ENCODE measurements at regions not wholly inside any gene's neighbourhood (a gene's known extent, or its start where the extent isn't known, plus 50 kb on each side); places are given as distances from the start of the nearest gene placed in this dataset.

DNA sequence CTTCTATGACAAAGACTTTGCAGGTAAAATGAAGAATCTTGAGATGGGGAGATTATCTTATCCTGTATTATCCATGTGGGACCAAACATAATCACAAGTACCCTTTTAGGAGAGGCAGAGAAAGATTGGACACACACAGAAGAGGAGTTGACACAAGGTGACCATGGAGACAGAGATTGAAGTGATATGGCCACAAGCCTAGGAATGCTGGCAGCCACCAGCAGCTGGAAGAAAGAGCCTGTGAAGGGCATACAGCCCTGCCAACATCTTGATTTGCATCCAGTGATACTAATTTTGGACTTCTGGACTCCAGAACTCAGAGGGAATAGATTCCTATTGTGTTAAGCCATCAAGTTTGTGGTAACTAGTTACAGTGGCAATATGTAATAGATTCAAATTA, 78.1 kb downstream of the RPS29 start (continued):
- no peak for TF ChIP-seq RXRA (IDR thresholded peaks at IDR 0.05)

DNA sequence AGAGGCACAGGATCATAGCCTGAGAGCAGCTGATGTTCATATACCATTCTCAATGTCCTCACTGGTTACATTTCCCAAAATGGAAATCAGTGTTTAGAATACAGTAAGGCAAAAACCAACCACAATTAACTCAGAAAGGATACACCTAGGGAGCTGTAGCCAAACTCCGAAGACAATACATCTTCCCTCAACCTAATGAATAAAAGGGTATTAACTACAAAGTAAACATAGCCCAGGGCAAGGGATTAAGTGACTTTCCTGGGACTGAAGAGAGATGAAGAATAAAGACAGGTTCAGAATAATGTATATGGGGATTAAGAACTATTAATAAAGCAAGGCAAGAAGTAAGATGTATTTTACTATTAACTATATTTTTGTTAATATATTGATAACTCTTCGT, 79.5 kb downstream of the RPS29 start:
- Histone ChIP-seq H3K27me3 (ENCODE audit: control insufficient read depth in 4 of 4, insufficient read depth in 4 of 4, low read length in 3 of 4) (no peaks in the 10 kb centered on the region), H3K27ac (ENCODE audit: low read depth in 1 of 2, low read length in 2 of 2) (no peak overlapping the region), H3K4me1 (ENCODE audit: control insufficient read depth in 4 of 4, insufficient read depth in 4 of 4, low read length in 3 of 4) (no peaks in the 10 kb centered on the region), H3K9ac (ENCODE audit: low read depth in 1 of 2, low read length in 2 of 2) (no peak overlapping the region), H3K4me3 (ENCODE audit: low read depth in 1 of 3, low read length in 3 of 3) (no peak overlapping the region), H3K9me3 (ENCODE audit: control insufficient read depth in 4 of 4, low read length in 3 of 4) (peaks cover 0 to 2% (median 0%) of the 10 kb centered on the region in 4 donors), H3K36me3 (ENCODE audit: control insufficient read depth in 4 of 4, insufficient read depth in 3 of 4, low read depth in 1 of 4, low read length in 3 of 4) (no peaks in the 10 kb centered on the region)
- TF ChIP-seq, protein P1, sequence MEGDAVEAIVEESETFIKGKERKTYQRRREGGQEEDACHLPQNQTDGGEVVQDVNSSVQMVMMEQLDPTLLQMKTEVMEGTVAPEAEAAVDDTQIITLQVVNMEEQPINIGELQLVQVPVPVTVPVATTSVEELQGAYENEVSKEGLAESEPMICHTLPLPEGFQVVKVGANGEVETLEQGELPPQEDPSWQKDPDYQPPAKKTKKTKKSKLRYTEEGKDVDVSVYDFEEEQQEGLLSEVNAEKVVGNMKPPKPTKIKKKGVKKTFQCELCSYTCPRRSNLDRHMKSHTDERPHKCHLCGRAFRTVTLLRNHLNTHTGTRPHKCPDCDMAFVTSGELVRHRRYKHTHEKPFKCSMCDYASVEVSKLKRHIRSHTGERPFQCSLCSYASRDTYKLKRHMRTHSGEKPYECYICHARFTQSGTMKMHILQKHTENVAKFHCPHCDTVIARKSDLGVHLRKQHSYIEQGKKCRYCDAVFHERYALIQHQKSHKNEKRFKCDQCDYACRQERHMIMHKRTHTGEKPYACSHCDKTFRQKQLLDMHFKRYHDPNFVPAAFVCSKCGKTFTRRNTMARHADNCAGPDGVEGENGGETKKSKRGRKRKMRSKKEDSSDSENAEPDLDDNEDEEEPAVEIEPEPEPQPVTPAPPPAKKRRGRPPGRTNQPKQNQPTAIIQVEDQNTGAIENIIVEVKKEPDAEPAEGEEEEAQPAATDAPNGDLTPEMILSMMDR (IDR thresholded peaks at IDR 0.05; ENCODE audit: low read depth, low read length, missing input control) = no peak
- TF ChIP-seq JUND (IDR thresholded peaks at IDR 0.05) = no peak
- DNase-seq (ENCODE audit: low spot score) = no peak
- 70% methylated on average over 2 of the region's 2 CpGs for WGBS

DNA sequence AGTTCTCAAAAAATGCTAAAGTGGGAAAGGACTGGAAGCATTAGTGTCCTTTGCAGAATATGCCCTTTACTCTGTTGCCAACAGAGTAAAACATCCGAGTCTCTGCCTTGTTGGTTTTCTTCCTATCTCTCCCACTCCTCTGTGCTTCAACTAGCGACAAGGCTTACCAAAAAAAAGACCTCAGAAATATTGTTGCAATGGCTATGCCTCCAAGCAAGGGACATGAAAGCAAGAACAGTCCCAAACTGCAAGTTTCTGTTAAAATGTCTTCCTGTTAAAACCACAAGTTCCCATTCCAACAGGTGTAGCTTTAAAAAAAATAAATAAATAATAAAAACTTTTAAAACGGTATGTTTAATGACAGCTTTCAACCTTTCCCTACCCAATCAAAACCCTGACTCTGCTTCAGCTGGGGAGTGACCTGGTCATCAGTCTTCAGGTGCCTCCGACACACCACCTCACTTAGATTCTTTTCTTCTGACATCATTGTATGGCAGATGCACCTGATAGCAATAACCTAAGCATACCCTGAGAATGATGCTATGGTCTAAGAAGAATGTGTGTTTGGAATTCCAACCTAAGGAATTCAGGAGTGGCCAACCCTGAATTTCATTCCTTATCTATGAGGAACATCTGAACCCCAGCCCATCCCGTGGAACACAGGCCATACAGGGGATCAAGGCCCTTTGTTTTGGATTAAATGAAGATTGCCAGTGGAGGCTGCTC, 81.0 kb downstream of the RPS29 start:
- H3K9ac ChIP-seq (ENCODE audit: low read depth in 1 of 2, low read length in 2 of 2) = no peak overlapping the region
- TF ChIP-seq, protein P1 (IDR thresholded peaks at IDR 0.05; ENCODE audit: low read depth, low read length, missing input control) = no peak
- TF ChIP-seq RAD21 (IDR thresholded peaks at IDR 0.05) (no peak), HNF4G (IDR thresholded peaks at IDR 0.05) (no peak), RXRA (IDR thresholded peaks at IDR 0.05) (no peak), SP1 (IDR thresholded peaks at IDR 0.05) (no peak), FOXA1 (IDR thresholded peaks at IDR 0.05) (no peak), JUND (IDR thresholded peaks at IDR 0.05) (no peak), FOXA2 (IDR thresholded peaks at IDR 0.05) (no peak), NR2F2 (IDR thresholded peaks at IDR 0.05) (no peak), TAF1 (conservative IDR thresholded peaks at IDR 0.05) (no peak), EGR1 (IDR thresholded peaks at IDR 0.05; ENCODE audit: low read depth in 2 of 2) (no peak), HNF4A (conservative IDR thresholded peaks at IDR 0.05) (no peak)
- TF ChIP-seq, protein P2, sequence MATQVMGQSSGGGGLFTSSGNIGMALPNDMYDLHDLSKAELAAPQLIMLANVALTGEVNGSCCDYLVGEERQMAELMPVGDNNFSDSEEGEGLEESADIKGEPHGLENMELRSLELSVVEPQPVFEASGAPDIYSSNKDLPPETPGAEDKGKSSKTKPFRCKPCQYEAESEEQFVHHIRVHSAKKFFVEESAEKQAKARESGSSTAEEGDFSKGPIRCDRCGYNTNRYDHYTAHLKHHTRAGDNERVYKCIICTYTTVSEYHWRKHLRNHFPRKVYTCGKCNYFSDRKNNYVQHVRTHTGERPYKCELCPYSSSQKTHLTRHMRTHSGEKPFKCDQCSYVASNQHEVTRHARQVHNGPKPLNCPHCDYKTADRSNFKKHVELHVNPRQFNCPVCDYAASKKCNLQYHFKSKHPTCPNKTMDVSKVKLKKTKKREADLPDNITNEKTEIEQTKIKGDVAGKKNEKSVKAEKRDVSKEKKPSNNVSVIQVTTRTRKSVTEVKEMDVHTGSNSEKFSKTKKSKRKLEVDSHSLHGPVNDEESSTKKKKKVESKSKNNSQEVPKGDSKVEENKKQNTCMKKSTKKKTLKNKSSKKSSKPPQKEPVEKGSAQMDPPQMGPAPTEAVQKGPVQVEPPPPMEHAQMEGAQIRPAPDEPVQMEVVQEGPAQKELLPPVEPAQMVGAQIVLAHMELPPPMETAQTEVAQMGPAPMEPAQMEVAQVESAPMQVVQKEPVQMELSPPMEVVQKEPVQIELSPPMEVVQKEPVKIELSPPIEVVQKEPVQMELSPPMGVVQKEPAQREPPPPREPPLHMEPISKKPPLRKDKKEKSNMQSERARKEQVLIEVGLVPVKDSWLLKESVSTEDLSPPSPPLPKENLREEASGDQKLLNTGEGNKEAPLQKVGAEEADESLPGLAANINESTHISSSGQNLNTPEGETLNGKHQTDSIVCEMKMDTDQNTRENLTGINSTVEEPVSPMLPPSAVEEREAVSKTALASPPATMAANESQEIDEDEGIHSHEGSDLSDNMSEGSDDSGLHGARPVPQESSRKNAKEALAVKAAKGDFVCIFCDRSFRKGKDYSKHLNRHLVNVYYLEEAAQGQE (IDR thresholded peaks at IDR 0.05) = no peak
- TF ChIP-seq, protein P3, sequence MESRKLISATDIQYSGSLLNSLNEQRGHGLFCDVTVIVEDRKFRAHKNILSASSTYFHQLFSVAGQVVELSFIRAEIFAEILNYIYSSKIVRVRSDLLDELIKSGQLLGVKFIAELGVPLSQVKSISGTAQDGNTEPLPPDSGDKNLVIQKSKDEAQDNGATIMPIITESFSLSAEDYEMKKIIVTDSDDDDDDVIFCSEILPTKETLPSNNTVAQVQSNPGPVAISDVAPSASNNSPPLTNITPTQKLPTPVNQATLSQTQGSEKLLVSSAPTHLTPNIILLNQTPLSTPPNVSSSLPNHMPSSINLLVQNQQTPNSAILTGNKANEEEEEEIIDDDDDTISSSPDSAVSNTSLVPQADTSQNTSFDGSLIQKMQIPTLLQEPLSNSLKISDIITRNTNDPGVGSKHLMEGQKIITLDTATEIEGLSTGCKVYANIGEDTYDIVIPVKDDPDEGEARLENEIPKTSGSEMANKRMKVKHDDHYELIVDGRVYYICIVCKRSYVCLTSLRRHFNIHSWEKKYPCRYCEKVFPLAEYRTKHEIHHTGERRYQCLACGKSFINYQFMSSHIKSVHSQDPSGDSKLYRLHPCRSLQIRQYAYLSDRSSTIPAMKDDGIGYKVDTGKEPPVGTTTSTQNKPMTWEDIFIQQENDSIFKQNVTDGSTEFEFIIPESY (IDR thresholded peaks at IDR 0.05) = no peak
- TF ChIP-seq, protein P4, sequence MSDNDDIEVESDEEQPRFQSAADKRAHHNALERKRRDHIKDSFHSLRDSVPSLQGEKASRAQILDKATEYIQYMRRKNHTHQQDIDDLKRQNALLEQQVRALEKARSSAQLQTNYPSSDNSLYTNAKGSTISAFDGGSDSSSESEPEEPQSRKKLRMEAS (IDR thresholded peaks at IDR 0.05) = no peak
- H3K36me3 ChIP-seq (ENCODE audit: control insufficient read depth in 4 of 4, insufficient read depth in 3 of 4, low read depth in 1 of 4, low read length in 3 of 4) = no peaks in the 10 kb centered on the region
- H3K4me3 ChIP-seq (ENCODE audit: low read depth in 1 of 3, low read length in 3 of 3) = no peak overlapping the region
- H3K27ac ChIP-seq (ENCODE audit: low read depth in 1 of 2, low read length in 2 of 2) = no peak overlapping the region
- WGBS = 70% methylated on average over 5 of the region's 5 CpGs
- no peaks in the 10 kb centered on the region for H3K27me3 ChIP-seq (ENCODE audit: control insufficient read depth in 4 of 4, insufficient read depth in 4 of 4, low read length in 3 of 4)
- no peak for DNase-seq (ENCODE audit: low spot score)
- H3K9me3 ChIP-seq (ENCODE audit: control insufficient read depth in 4 of 4, low read length in 3 of 4) = peaks cover 0 to 2% (median 0%) of the 10 kb centered on the region in 4 donors
- no peaks in the 10 kb centered on the region for H3K4me1 ChIP-seq (ENCODE audit: control insufficient read depth in 4 of 4, insufficient read depth in 4 of 4, low read length in 3 of 4)
